ENCODE measurements at regions not wholly inside any gene's neighbourhood (a gene's known extent, or its start where the extent isn't known, plus 50 kb on each side); places are given as distances from the start of the nearest gene placed in this dataset.

- TF ChIP-seq, protein P1, sequence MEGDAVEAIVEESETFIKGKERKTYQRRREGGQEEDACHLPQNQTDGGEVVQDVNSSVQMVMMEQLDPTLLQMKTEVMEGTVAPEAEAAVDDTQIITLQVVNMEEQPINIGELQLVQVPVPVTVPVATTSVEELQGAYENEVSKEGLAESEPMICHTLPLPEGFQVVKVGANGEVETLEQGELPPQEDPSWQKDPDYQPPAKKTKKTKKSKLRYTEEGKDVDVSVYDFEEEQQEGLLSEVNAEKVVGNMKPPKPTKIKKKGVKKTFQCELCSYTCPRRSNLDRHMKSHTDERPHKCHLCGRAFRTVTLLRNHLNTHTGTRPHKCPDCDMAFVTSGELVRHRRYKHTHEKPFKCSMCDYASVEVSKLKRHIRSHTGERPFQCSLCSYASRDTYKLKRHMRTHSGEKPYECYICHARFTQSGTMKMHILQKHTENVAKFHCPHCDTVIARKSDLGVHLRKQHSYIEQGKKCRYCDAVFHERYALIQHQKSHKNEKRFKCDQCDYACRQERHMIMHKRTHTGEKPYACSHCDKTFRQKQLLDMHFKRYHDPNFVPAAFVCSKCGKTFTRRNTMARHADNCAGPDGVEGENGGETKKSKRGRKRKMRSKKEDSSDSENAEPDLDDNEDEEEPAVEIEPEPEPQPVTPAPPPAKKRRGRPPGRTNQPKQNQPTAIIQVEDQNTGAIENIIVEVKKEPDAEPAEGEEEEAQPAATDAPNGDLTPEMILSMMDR (IDR thresholded peaks at IDR 0.05), result no peak
- TF ChIP-seq POLR2A (IDR thresholded peaks at IDR 0.05), result no peak
These were observed 930.5 kb downstream of the ADGRL2 start for GRCh38 chr1:82731216-82731615.
